RCC 7860 (cell line): ENCODE measurements at regions not wholly inside any gene's neighbourhood (a gene's known extent, or its start where the extent isn't known, plus 50 kb on each side); places are given as distances from the start of the nearest gene placed in this dataset.
"Not testable (repeated sequence)": the region's sequence is repeated elsewhere in the genome, so short reads cannot be mapped to it uniquely, and the experiment has no call there.

Source experiments
- DNase-seq: peaks from one replicate; pipeline ENCODE4 v3.0.0-alpha.2; 2015; ENCODE audit warnings: low spot score
- FAIRE-seq: peaks from 2 replicates; lab custom pipeline; 2012; peaks lifted over from hg19 to GRCh38; lab: Jason Lieb, UNC

GRCh38 chrX:43333543-43333942 is 322.6 kb upstream of the MAOA start:
- FAIRE-seq (no peak), DNase-seq (no peak)

DNA sequence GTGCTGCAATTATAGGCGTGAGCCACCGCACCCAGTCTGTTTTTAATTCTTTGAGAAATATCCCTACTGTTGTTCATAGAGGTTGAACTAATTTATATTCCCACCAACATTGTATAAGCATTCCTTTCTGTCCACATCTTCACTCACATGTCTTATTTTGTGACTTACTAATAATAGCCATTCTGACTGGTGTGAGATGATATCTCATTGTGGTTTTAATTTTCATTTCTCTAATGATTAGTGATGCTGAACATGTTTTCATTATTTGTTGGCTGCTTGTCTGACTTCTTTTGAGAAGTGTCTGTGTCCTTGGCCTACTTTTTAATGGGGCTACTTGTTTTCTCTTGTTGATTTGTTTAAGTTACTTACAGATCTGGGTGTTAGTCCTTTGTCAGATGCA is 310.9 kb upstream of the MAOA start:
- DNase-seq (no peak), FAIRE-seq (no peak)

GRCh38 chrX:43349363-43349762 is 306.7 kb upstream of the MAOA start:
- DNase-seq, result no peak
- no peak for FAIRE-seq

- DNase-seq (no peak), FAIRE-seq (no peak)
Observed at GRCh38 chrX:43350935-43351334, 305.2 kb upstream of the MAOA start.

DNA sequence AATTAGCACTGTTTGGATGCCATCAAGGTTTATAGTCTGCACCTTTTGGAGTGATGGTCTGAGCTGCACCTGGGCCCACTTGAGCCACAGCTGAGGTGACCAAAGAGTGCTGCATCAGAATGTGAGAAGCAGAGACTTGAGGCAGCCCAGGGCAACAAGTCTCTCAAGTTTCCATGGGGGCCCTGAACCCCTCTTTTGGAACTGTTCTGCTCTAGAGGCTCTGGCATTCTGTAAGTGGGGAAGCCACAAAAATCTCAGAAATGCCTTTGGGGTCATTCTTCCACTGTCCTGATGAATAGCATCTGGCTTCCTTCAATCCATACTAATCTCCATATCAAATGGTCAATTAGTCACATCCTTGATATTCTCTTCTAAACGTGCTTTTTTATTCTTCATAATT is 298.4 kb upstream of the MAOA start:
- FAIRE-seq, result no peak
- no peak for DNase-seq

GRCh38 chrX:43373032-43373431 is 283.1 kb upstream of the MAOA start:
- FAIRE-seq, result no peak

GRCh38 chrX:43375136-43375535 is 281.0 kb upstream of the MAOA start:
- no peak for FAIRE-seq
- DNase-seq, result no peak

More at GRCh38 chrX:43373032-43373431, 283.1 kb upstream of the MAOA start:
- no peak for DNase-seq

- no peak for FAIRE-seq
- no peak for DNase-seq
Observed at GRCh38 chrX:43380704-43381103, 275.4 kb upstream of the MAOA start.

- no peak for DNase-seq
- no peak for FAIRE-seq
Observed at GRCh38 chrX:43386875-43387274, 269.2 kb upstream of the MAOA start.

- FAIRE-seq (no peak), DNase-seq (no peak)
Observed at GRCh38 chrX:43405191-43405590, 250.9 kb upstream of the MAOA start.

DNA sequence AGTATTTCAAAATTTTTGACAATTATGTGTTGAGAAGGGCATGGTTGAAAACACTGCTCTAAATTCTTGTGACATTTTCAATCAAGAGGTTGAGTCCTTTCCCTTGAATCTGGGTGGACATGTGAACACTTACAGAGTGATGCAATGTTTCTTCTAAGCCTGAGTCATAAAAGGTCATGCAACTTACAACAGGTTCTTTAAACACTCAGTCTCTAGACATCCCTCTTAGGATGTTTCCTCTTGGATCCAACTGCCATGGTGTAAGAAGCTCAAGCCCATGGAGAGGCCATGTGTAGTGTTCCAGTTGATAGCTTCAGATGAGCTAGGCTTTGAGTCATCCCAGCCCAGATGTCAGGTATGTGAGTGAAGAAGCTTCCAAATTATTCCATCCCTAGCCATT is 232.2 kb upstream of the MAOA start:
- FAIRE-seq, result no peak

DNA sequence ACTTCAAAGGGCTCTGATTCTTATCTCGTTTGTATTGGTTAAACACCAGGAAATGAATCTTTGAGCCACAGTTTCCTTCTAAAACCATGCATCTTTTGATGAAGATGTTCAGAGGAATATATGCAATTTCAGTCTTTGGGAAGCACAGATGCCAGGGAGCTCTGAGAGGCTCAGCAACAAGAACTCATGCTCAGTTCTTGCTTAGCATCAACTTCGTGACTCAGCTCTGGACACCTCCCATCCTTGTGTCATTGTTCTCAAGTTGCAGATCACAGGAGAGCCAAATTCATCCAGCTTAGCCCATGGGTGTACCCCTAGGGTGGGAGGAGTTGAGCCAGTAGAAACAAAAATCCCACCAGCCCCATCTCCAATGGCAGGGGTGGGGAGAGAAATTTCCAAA is 219.6 kb upstream of the MAOA start:
- DNase-seq (no peak), FAIRE-seq (no peak)

More for the DNA sequence above, 232.2 kb upstream of the MAOA start:
- DNase-seq, result peak; percentile 24

GRCh38 chrX:43446752-43447151 is 209.3 kb upstream of the MAOA start:
- no peak for FAIRE-seq

GRCh38 chrX:43448688-43449087 is 207.4 kb upstream of the MAOA start:
- DNase-seq, result no peak
- no peak for FAIRE-seq

More at GRCh38 chrX:43446752-43447151, 209.3 kb upstream of the MAOA start:
- no peak for DNase-seq

GRCh38 chrX:43450355-43450754 is 205.7 kb upstream of the MAOA start:
- FAIRE-seq, result no peak

DNA sequence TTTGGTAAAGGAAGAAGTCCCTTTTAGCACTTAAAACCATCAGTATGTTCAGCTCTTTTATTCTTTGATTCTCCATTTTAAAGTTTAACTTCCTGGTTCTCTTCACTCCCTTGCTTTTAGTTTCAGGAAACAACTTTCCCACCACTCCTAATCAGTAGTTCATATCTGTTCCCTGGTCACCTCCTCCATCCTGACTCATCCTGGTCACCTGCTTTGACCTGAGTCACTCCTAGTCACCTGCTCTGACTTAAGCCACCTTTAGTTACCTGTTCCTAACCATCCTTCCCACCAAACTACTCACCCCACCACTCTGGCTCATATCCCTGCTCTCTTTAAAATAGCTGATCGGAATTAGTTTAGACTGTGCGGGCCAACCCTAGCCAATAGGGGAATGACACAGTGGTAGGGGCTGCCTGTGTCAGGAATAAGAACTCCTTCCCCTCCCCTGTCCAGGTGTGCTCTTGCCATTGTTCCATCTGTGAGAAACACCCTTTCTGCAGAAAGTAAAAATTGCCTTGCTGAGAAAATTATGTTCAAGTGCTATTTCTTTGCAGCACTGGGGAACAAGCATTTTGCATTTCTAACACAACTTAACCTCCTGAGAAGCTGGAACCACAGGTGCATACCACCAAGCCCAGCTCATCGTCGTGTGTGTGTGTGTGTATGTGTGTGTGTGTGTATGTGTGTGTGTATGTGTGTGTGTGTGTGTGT is 204.0 kb upstream of the MAOA start:
- not testable (repeated sequence) for FAIRE-seq, DNase-seq

More at GRCh38 chrX:43450355-43450754, 205.7 kb upstream of the MAOA start:
- no peak for DNase-seq

GRCh38 chrX:43456063-43456462 is 200.0 kb upstream of the MAOA start:
- DNase-seq (no peak), FAIRE-seq (no peak)

GRCh38 chrX:43456906-43457305 is 199.2 kb upstream of the MAOA start:
- no peak for FAIRE-seq
- no peak for DNase-seq

DNA sequence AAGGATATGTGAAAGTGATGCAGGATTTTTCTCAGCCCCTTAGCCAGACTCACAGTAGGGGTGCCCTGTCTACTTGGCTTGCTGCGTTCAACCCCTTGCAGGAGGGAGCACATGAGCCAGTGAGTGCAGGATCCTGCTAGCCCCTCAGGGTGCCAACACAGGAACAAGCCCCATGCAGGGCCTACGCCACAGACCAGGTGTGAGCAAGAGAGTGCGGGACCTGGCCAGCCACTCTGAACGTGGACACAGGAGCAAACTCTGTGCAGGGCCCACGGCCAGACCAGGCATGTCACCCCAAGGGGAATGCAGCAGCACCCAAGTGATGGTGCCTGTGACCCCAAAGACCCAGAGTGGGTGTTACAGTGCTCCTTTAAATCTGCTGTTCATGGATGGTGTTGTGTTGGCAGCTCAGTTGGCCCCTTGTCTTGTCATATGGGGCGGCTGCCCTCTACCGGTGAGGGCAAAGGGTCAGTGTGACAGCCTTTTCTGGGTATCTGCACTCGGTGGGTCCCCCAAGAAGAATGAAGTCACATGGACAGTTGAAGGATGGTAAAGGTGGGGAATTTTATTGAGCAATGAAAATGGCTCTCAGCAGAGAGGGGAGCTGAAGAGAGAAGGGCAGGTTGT is 188.4 kb upstream of the MAOA start:
- DNase-seq (no peak), FAIRE-seq (no peak)

- FAIRE-seq (no peak), DNase-seq (no peak)
Observed at GRCh38 chrX:43469391-43470054, 186.6 kb upstream of the MAOA start.

DNA sequence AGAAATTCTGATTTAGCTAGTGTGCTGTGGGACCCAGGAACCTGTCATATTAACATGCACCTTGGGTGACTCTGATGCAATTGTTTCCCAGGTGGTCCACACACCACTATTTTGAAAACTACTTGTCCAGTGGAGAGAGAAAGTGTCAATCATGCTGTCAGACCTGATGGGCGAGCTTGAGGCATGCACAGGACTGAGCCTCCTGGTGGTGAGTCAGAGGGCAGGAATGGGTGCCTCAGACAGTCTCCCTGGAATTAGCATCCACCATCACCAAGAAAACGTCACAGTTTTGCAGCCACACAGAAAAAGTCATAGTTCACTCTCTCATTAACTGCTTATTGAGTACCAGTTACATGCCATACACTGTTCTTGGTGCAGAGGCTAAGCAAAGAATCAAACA is 181.8 kb upstream of the MAOA start:
- DNase-seq (peak; percentile 12), FAIRE-seq (no peak)

DNA sequence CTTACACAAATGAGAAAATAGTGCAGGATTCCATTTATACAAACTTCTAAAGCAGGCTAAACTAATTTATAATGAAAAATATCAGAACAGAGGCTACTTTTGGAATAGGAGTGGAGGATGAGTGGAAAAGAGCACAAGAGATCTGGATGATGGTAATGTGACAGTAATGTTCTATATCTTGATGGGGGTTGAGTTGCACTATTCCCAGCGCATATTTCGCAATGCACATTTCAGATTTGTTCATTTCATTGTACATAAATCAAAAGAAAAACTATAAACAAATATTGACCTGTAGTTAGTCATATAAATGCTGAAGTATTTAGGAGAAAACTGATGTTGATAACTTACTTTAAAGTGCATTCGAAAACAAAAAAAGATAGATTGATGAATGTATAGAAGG is 177.0 kb upstream of the MAOA start:
- DNase-seq, result no peak
- FAIRE-seq, result no peak
